ENCODE measurements at regions not wholly inside any gene's neighbourhood (a gene's known extent, or its start where the extent isn't known, plus 50 kb on each side); places are given as distances from the start of the nearest gene placed in this dataset.
"Not testable (repeated sequence)": the region's sequence is repeated elsewhere in the genome, so short reads cannot be mapped to it uniquely, and the experiment has no call there.

DNA sequence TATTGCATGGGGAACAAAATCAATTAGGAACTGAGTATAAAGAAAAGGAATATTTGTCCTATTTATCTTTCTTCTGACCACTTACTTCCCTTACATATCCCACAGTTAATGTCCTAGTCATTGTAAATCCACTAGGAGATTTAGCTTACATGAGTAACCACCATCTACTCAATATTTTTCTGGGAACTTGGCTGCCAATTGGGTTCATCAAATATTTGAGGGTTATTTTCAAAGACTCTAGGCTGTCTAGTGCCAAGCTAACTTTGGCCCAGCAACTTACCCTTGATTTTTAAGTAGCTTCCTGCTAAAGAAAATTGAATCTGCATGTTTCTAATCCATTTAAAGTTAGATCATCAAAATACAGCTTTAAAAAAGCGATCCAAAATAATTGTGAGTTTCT, 362.5 kb upstream of the EPHA3 start:
- DNase-seq, result no peak
- Histone ChIP-seq H3K4me3 (ENCODE audit: low read length) (no peak overlapping the region), H3K9me3 (ENCODE audit: control insufficient read depth, low read length) (no peaks in the 10 kb centered on the region), H3K27ac (ENCODE audit: low read depth, low read length) (no peak overlapping the region), H3K4me1 (ENCODE audit: control insufficient read depth, insufficient read depth, low read length) (no peaks in the 10 kb centered on the region), H3K9ac (ENCODE audit: extremely low read depth, low read length, poor library complexity, severe bottlenecking) (no peak overlapping the region), H3K27me3 (ENCODE audit: control insufficient read depth, insufficient read depth, low read length, poor library complexity, severe bottlenecking) (no peaks in the 10 kb centered on the region), H3K36me3 (ENCODE audit: control insufficient read depth, insufficient read depth, low read length) (no peaks in the 10 kb centered on the region)
- WGBS, 2 experiments (ENCODE audit: insufficient coverage in 1 of 2, insufficient read length in 1 of 2), result 94 to 100% methylated on average over 1 of the region's 1 CpG
- no peaks in the 10 kb centered on the region for H3K36me3 Mint-ChIP-seq (ENCODE audit: low read depth)
- H3K27me3 Mint-ChIP-seq (ENCODE audit: insufficient read depth), result no peaks in the 10 kb centered on the region
- no peaks in the 10 kb centered on the region for H3K4me1 Mint-ChIP-seq
- H3K4me3 Mint-ChIP-seq, result no peak overlapping the region
- TF ChIP-seq CTCF (conservative IDR thresholded peaks at IDR 0.05), result no peak
- no peaks in the 10 kb centered on the region for H3K9me3 Mint-ChIP-seq
- H3K27ac Mint-ChIP-seq, result no peak overlapping the region

- H3K9me3 ChIP-seq (ENCODE audit: control insufficient read depth, low read length); DNase-seq; H3K36me3 Mint-ChIP-seq (ENCODE audit: low read depth); H3K4me3 Mint-ChIP-seq; H3K27me3 ChIP-seq (ENCODE audit: control insufficient read depth, insufficient read depth, low read length, poor library complexity, severe bottlenecking); H3K27ac ChIP-seq (ENCODE audit: low read depth, low read length); H3K4me1 Mint-ChIP-seq; H3K27ac Mint-ChIP-seq; H3K36me3 ChIP-seq (ENCODE audit: control insufficient read depth, insufficient read depth, low read length); H3K9me3 Mint-ChIP-seq; H3K4me3 ChIP-seq (ENCODE audit: low read length); H3K9ac ChIP-seq (ENCODE audit: extremely low read depth, low read length, poor library complexity, severe bottlenecking); H3K4me1 ChIP-seq (ENCODE audit: control insufficient read depth, insufficient read depth, low read length); H3K27me3 Mint-ChIP-seq (ENCODE audit: insufficient read depth): not testable (repeated sequence)
- 89 to 91% methylated on average over 5 to 6 of the region's 6 CpGs for WGBS, 2 experiments (ENCODE audit: insufficient coverage in 1 of 2, insufficient read length in 1 of 2)
Observed at GRCh38 chr3:88747145-88747544, 360.3 kb upstream of the EPHA3 start.

DNA sequence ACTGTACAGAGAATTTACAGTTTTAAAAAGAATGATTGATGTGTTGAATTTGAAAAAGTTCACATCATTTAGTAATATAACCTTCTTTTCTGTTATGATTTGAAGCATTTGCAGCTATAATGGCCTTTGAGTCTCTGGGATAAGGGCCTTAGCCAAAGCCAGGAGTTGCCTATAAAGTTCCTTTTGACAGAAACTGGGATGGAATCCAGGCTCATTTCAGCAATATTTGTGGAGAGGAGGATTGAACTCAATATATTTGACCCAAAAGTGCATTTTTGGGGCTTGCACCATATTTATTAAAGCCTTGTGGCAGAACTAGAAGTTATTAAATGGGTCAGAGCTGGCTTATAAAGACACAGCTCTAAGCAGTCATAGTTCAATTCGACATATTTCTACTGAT, 348.7 kb upstream of the EPHA3 start:
- Mint-ChIP-seq H3K9me3 (peaks cover 1% of the 10 kb centered on the region), H3K36me3 (ENCODE audit: low read depth) (no peaks in the 10 kb centered on the region), H3K27ac (no peak overlapping the region), H3K4me3 (no peak overlapping the region), H3K4me1 (no peaks in the 10 kb centered on the region), H3K27me3 (ENCODE audit: insufficient read depth) (no peaks in the 10 kb centered on the region)
- Histone ChIP-seq H3K4me3 (ENCODE audit: low read length) (no peak overlapping the region), H3K27me3 (ENCODE audit: control insufficient read depth, insufficient read depth, low read length, poor library complexity, severe bottlenecking) (no peaks in the 10 kb centered on the region), H3K9me3 (ENCODE audit: control insufficient read depth, low read length) (no peaks in the 10 kb centered on the region), H3K9ac (ENCODE audit: extremely low read depth, low read length, poor library complexity, severe bottlenecking) (no peak overlapping the region), H3K27ac (ENCODE audit: low read depth, low read length) (no peak overlapping the region), H3K4me1 (ENCODE audit: control insufficient read depth, insufficient read depth, low read length) (no peaks in the 10 kb centered on the region), H3K36me3 (ENCODE audit: control insufficient read depth, insufficient read depth, low read length) (no peaks in the 10 kb centered on the region)
- no peak for DNase-seq
- 81% methylated on average over 1 of the region's 1 CpG; no CpG with 5 or more reads in 1 of the 2 experiments for WGBS, 2 experiments (ENCODE audit: insufficient coverage in 1 of 2, insufficient read length in 1 of 2)
- no peak for TF ChIP-seq CTCF (conservative IDR thresholded peaks at IDR 0.05)

DNA sequence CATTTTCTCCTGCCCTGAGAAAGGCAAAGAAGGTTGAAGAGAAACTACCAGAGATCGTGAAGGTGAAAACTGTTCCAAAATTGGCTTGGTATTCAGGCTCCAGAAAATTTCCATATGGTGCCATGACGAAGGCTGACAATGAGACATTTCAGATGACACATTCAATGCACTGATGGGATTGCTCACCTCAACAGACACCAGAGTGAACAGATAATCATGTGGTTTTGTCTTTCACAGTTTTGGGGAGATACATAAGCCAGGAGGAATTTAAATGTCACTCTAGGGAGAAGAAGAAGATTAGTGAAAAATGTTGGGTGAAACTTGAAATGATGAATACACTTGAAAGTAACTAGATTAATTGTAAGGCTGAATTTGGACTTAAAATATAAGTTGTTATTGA, 339.7 kb upstream of the EPHA3 start:
- peaks cover 12% of the 10 kb centered on the region for H3K9me3 Mint-ChIP-seq
- H3K9me3 ChIP-seq (ENCODE audit: control insufficient read depth, low read length), result no peaks in the 10 kb centered on the region
- no peak overlapping the region for H3K27ac ChIP-seq (ENCODE audit: low read depth, low read length)
- H3K4me1 ChIP-seq (ENCODE audit: control insufficient read depth, insufficient read depth, low read length), result no peaks in the 10 kb centered on the region
- no peak overlapping the region for H3K9ac ChIP-seq (ENCODE audit: extremely low read depth, low read length, poor library complexity, severe bottlenecking)
- no peak overlapping the region for H3K4me3 Mint-ChIP-seq
- no peak for TF ChIP-seq CTCF (conservative IDR thresholded peaks at IDR 0.05)
- WGBS, 2 experiments (ENCODE audit: insufficient coverage in 1 of 2, insufficient read length in 1 of 2), result 94 to 95% methylated on average over 2 of the region's 2 CpGs
- no peaks in the 10 kb centered on the region for H3K36me3 ChIP-seq (ENCODE audit: control insufficient read depth, insufficient read depth, low read length)
- no peaks in the 10 kb centered on the region for H3K27me3 ChIP-seq (ENCODE audit: control insufficient read depth, insufficient read depth, low read length, poor library complexity, severe bottlenecking)
- no peak for DNase-seq
- no peak overlapping the region for H3K27ac Mint-ChIP-seq
- no peaks in the 10 kb centered on the region for H3K27me3 Mint-ChIP-seq (ENCODE audit: insufficient read depth)
- no peaks in the 10 kb centered on the region for H3K4me1 Mint-ChIP-seq
- H3K4me3 ChIP-seq (ENCODE audit: low read length), result no peak overlapping the region
- no peaks in the 10 kb centered on the region for H3K36me3 Mint-ChIP-seq (ENCODE audit: low read depth)

All from endodermal cell (in vitro differentiated cells).